ENCODE measurements at regions not wholly inside any gene's neighbourhood (a gene's known extent, or its start where the extent isn't known, plus 50 kb on each side); places are given as distances from the start of the nearest gene placed in this dataset.

GRCh38 chr10:43795093-43795492 lies 146.4 kb upstream of the ZNF32 start:
- Histone ChIP-seq H3K4me1 (ENCODE audit: control insufficient read depth in 1 of 2, insufficient read depth in 2 of 2, low read length in 2 of 2) (no peaks in the 10 kb centered on the region), H3K4me2 (ENCODE audit: low read length) (no peak overlapping the region), H4K20me1 (ENCODE audit: insufficient read depth) (no peaks in the 10 kb centered on the region), H3K27ac (ENCODE audit: low read depth, low read length) (no peak overlapping the region), H2AFZ (ENCODE audit: low read depth, low read length, poor library complexity, severe bottlenecking) (no peak overlapping the region), H3K36me3 (ENCODE audit: control insufficient read depth in 1 of 2, insufficient read depth in 2 of 2, low read length in 2 of 2) (no peaks in the 10 kb centered on the region; a peak in 1 of 4 replicates), H3K27me3 (ENCODE audit: insufficient read depth, low read length) (peaks cover 53% of the 10 kb centered on the region), H3K4me3 (replicated peaks in 1 of 2; ENCODE audit: low read depth in 1 of 2, low read length in 2 of 2) (no peak overlapping the region), H3K9ac (ENCODE audit: low read length) (no peak overlapping the region), H3K79me2 (ENCODE audit: insufficient read depth, low read length) (no peaks in the 10 kb centered on the region), H3K9me3 (ENCODE audit: control insufficient read depth in 1 of 2, insufficient read depth in 1 of 2, low read depth in 1 of 2, low read length in 2 of 2) (no peaks in the 10 kb centered on the region), H3K9me2 (ENCODE audit: insufficient read depth) (no peaks in the 10 kb centered on the region)
- BruUV-seq (replicated peaks): no TSS peak
- no peak for TF ChIP-seq ZFX (IDR thresholded peaks at IDR 0.05)
- no peak for TF ChIP-seq POLR2AphosphoS5 (IDR thresholded peaks at IDR 0.05; ENCODE audit: low read depth, low read length)
- no peak for TF ChIP-seq TCF7L2 (IDR thresholded peaks at IDR 0.05; ENCODE audit: borderline replicate concordance, extremely low read depth, insufficient read depth, insufficient read length)
- DNase-seq (ENCODE audit: low read depth, low spot score) (no peak), ATAC-seq (no peak)
- ChIA-PET CTCF (no interaction called here), RAD21 (ENCODE audit: low non-redundant PET in 1 of 2, low total read pairs in 2 of 2, uncharacterized antibody in 2 of 2, unreplicated experiment in 2 of 2) (no interaction called here), POLR2A (no interaction called here)
- intact Hi-C loops (cut with micrococcal nuclease): no loop called here

DNA sequence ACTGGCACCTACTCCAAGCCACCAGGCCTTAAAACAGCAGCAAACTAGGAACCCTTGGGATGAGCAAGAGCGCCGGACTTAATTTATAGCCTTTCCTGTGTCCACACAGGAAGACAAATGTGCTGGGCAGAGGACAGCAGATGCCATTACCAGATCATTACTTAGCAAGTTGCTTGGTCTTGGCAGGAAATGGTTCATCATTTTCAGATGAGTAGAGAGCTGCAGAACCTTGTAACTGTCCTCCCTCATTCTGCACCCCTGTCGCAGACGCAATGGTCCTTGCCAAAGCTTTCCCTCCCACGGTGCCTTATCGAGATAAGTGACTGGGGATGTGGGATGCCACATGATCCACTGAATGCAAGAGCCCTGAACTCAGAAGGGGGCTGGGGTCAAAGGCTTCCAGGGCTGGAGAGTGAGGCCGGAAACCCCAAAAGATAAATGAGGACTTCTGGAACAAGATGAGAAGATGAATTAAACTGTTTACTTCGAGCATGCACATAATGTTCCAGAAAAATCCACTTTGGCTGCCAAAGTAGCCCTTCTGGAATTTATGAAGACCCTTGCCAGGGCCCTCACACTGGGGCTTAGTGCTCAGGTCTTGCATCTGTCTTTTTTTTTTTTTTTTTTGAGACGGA lies 145.6 kb upstream of the ZNF32 start:
- Histone ChIP-seq H3K4me1 (ENCODE audit: control insufficient read depth in 1 of 2, insufficient read depth in 2 of 2, low read length in 2 of 2) (no peaks in the 10 kb centered on the region), H3K79me2 (ENCODE audit: insufficient read depth, low read length) (no peaks in the 10 kb centered on the region), H3K9me3 (ENCODE audit: control insufficient read depth in 1 of 2, insufficient read depth in 1 of 2, low read depth in 1 of 2, low read length in 2 of 2) (no peaks in the 10 kb centered on the region), H2AFZ (ENCODE audit: low read depth, low read length, poor library complexity, severe bottlenecking) (no peak overlapping the region), H3K36me3 (ENCODE audit: control insufficient read depth in 1 of 2, insufficient read depth in 2 of 2, low read length in 2 of 2) (no peaks in the 10 kb centered on the region; a peak in 1 of 4 replicates), H3K4me2 (ENCODE audit: low read length) (no peak overlapping the region), H3K9me2 (ENCODE audit: insufficient read depth) (no peaks in the 10 kb centered on the region), H3K27ac (ENCODE audit: low read depth, low read length) (no peak overlapping the region), H3K9ac (ENCODE audit: low read length) (no peak overlapping the region), H4K20me1 (ENCODE audit: insufficient read depth) (no peaks in the 10 kb centered on the region), H3K27me3 (ENCODE audit: insufficient read depth, low read length) (peaks cover 54% of the 10 kb centered on the region), H3K4me3 (replicated peaks in 1 of 2; ENCODE audit: low read depth in 1 of 2, low read length in 2 of 2) (no peak overlapping the region)
- ATAC-seq (no peak), DNase-seq (ENCODE audit: low read depth, low spot score) (no peak)
- CTCF ChIA-PET: no interaction called here
- RAD21 ChIA-PET (ENCODE audit: low non-redundant PET in 1 of 2, low total read pairs in 2 of 2, uncharacterized antibody in 2 of 2, unreplicated experiment in 2 of 2): no interaction called here
- TF ChIP-seq, protein P1, sequence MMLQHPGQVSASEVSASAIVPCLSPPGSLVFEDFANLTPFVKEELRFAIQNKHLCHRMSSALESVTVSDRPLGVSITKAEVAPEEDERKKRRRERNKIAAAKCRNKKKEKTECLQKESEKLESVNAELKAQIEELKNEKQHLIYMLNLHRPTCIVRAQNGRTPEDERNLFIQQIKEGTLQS (IDR thresholded peaks at IDR 0.05): no peak
- TF ChIP-seq CEBPB (IDR thresholded peaks at IDR 0.05; ENCODE audit: low read depth): no peak
- no peak for TF ChIP-seq RAD21 (IDR thresholded peaks at IDR 0.05; ENCODE audit: low read depth)
- TF ChIP-seq ELF1 (IDR thresholded peaks at IDR 0.05; ENCODE audit: borderline replicate concordance, low read depth): no peak
- TF ChIP-seq EZH2phosphoT487 (IDR thresholded peaks at IDR 0.05; ENCODE audit: borderline replicate concordance): no peak
- no peak for TF ChIP-seq TCF7L2 (IDR thresholded peaks at IDR 0.05; ENCODE audit: borderline replicate concordance, extremely low read depth, insufficient read depth, insufficient read length)
- no peak for TF ChIP-seq CTCF (IDR thresholded peaks at IDR 0.05 in 2 of 3, conservative IDR thresholded peaks at IDR 0.05 in 1 of 3; ENCODE audit: borderline replicate concordance in 1 of 3, insufficient read depth in 1 of 3, low read depth in 2 of 3, low read length in 2 of 3)
- no peak for TF ChIP-seq ZNF274 (IDR thresholded peaks at IDR 0.05; ENCODE audit: low read depth, low read length)
- TF ChIP-seq ZBTB33 (IDR thresholded peaks at IDR 0.05; ENCODE audit: extremely low read depth, insufficient replicate concordance, low read length): no peak
- no peak for TF ChIP-seq ZFX (IDR thresholded peaks at IDR 0.05)
- no peak for TF ChIP-seq YY1 (IDR thresholded peaks at IDR 0.05; ENCODE audit: extremely low read depth, insufficient replicate concordance, low read depth, low read length)
- no peak for TF ChIP-seq POLR2AphosphoS5 (IDR thresholded peaks at IDR 0.05; ENCODE audit: low read depth, low read length)
- no peak for TF ChIP-seq EZH2 (IDR thresholded peaks at IDR 0.05)
- intact Hi-C loops (cut with micrococcal nuclease): no loop called here
- POLR2A ChIA-PET: no interaction called here
- no TSS peak for BruUV-seq (replicated peaks)

All from HCT116 (cell line).